ENCODE measurements at regions not wholly inside any gene's neighbourhood (a gene's known extent, or its start where the extent isn't known, plus 50 kb on each side); places are given as distances from the start of the nearest gene placed in this dataset.

DNA sequence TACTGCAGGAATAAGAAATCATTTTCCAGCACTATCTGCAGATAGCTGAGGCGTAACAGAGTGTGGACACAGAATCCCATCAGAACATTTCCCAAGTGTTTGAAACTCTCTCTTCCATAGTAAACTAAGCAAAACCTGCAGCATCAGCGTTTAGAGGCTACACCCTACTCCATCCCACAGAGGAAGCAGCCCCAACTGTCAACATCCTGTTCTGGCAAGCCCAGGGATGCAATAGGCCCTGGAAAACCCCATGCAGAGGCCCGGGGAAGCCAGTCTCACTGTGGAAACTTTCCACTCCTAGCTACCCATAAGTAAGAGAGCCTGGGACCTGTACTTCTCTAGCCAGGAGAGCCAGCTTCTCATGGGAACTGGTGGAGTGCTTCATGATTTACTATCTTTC lies 129.4 kb downstream of the LY86 start:
- Mint-ChIP-seq H3K36me3 (no peaks in the 10 kb centered on the region), H3K4me3 (no peak overlapping the region), H3K27me3 (no peaks in the 10 kb centered on the region), H3K27ac (no peak overlapping the region), H3K9me3 (no peaks in the 10 kb centered on the region), H3K4me1 (peaks cover 10% of the 10 kb centered on the region)
- DNase-seq = no peak

DNA sequence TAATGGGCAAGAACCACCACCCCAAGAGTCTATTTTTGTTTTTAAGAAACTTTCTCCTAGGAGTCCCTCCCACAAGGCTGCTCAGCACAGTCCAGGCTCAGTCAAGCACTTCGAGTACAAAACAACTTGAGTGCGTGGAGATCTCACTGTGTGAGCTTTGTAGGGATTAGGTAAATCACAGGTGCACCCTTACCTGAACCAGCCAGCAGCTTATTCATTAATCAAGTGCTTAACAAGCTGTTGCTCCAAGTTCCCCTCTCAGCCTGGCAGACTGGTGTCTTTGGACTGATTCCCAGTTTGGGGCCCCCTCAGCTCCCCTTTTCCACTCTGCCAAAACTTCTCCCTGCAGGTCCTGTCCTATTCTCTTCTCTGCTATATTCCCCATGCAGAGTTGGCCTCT lies 133.1 kb downstream of the LY86 start:
- Mint-ChIP-seq H3K4me3 (no peak overlapping the region), H3K4me1 (peaks cover 9% of the 10 kb centered on the region), H3K27ac (no peak overlapping the region), H3K36me3 (no peaks in the 10 kb centered on the region), H3K9me3 (no peaks in the 10 kb centered on the region), H3K27me3 (no peaks in the 10 kb centered on the region)
- DNase-seq = no peak

DNA sequence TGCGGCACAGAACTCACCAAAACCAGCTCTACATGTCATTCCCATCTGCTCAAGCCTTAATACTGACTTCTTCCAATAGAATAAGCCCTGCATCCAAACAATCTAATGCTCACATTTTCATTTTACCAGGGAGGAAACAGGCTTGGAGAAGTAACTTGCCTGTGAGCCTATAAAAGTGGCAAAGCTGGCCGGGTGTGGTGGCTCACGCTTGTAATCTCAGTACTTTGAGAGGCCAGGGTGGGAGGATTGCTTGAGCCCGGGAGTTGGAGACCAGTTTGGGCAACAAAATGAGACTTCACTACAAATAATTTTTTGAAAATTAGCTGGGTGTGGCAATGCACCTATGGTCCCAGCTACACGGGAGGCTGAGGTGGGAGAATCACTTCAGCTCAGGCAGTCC lies 133.7 kb downstream of the LY86 start:
- H3K27ac Mint-ChIP-seq = no peak overlapping the region

DNA sequence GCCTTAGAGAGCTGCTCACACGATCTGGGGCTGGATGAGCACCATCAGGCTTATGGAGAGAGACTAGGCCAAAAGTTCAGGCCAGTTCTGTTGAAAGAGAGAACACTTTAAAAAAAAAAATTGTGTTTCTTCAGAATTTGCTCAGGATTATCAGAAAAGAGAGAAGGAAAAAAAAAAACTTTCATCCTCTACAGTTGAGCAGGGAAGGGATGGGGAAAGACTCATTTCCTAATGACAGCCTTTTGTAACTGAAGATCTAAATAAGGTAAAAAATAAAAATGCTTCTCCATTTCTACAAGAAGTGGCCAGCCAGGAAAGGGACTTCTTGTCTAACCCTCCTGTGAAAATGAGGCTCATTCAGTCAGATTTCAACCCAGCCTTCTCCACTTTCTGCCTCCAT lies 134.8 kb downstream of the LY86 start:
- Mint-ChIP-seq H3K9me3 (no peaks in the 10 kb centered on the region), H3K27me3 (peaks cover 4% of the 10 kb centered on the region)

More for the DNA sequence above, 133.7 kb downstream of the LY86 start:
- Mint-ChIP-seq H3K4me3 (no peak overlapping the region), H3K4me1 (peaks cover 9% of the 10 kb centered on the region), H3K36me3 (no peaks in the 10 kb centered on the region), H3K27me3 (peaks cover 4% of the 10 kb centered on the region), H3K9me3 (no peaks in the 10 kb centered on the region)
- DNase-seq = no peak

DNA sequence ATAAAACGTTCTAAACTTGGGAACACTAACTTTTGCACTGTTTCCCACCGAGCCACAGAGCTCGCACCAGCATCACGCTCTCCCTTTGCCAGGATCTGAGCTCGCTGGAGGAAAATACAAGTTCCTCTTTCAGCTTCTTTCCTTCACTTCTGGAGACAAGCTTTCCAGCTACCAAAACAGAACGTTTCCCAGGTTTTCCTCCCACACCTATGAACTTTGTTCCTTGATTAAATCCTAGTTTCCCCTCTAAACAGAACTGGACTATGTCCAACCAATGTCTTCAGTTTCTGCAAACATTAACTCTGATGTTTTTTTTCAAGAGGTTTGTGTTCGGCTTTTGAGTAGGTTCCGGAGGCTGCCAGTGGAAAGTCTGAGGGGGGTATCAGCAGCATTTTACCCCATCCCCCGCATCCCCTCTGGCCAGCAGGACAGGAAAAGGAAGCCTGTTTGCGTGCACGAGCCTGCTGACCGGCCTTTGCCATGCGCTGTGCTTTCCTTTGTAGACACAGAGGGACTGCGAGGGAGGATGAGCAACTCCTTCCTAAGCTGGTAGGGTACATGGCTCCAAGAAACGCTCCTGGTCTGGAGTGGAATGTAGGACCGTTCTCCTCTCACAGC lies 135.5 kb downstream of the LY86 start:
- no peaks in the 10 kb centered on the region for H3K36me3 Mint-ChIP-seq
- peaks cover 4% of the 10 kb centered on the region for H3K4me1 Mint-ChIP-seq
- DNase-seq = no peak
- H3K27me3 Mint-ChIP-seq = peaks cover 4% of the 10 kb centered on the region
- H3K4me3 Mint-ChIP-seq = no peak overlapping the region
- no peak overlapping the region for H3K27ac Mint-ChIP-seq
- H3K9me3 Mint-ChIP-seq = no peaks in the 10 kb centered on the region

More for the DNA sequence above, 134.8 kb downstream of the LY86 start:
- no peaks in the 10 kb centered on the region for H3K36me3 Mint-ChIP-seq
- peaks cover 4% of the 10 kb centered on the region for H3K4me1 Mint-ChIP-seq
- no peak overlapping the region for H3K4me3 Mint-ChIP-seq
- DNase-seq = no peak
- no peak overlapping the region for H3K27ac Mint-ChIP-seq

DNA sequence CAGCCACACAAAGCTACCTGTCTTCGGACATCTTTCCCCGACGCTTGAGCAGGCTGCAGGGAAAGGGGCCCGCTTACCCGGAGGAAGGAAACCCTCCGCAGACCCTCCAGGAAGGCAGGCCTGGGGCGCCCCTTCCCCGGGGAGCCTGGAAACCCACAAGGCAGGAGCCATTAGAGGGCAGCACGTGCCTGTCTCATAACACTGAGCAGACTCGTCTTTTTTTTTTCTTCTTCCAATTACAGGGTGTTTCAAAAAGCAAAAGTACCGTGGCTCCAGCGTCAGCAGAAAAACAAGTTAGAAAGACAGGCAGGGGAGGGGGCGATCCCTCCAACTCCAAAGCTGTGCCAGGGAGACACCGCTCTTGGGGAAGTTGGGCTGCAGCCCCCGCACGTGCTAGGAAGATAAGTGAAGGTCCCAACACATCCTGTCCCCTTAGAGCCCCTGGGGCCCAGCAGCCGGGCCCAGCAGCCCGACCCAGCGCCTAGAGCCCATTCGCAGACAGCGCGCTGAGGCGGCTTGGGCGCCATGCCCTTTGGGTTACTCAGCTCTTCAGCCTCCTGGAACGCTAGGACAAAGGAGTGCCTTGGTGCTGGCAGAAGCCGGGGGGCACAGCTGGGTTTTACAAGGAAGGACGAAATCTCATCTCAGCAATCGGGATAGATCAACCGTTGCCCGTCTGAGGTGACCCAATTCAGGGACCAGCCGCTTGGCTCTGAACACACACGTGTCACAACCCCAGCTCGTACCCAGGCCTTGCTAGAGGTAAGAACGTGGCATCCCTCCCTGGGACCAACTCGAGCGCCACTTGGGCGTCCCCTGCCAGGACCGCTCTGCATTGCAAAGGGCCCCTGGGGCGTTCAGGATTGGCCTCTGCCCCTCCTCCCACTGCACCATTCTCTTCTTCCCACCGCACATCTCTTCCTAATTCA lies 136.3 kb downstream of the LY86 start:
- Mint-ChIP-seq H3K27me3 (peaks cover 10% of the 10 kb centered on the region), H3K27ac (peak overlapping the region; percentile 31)

DNA sequence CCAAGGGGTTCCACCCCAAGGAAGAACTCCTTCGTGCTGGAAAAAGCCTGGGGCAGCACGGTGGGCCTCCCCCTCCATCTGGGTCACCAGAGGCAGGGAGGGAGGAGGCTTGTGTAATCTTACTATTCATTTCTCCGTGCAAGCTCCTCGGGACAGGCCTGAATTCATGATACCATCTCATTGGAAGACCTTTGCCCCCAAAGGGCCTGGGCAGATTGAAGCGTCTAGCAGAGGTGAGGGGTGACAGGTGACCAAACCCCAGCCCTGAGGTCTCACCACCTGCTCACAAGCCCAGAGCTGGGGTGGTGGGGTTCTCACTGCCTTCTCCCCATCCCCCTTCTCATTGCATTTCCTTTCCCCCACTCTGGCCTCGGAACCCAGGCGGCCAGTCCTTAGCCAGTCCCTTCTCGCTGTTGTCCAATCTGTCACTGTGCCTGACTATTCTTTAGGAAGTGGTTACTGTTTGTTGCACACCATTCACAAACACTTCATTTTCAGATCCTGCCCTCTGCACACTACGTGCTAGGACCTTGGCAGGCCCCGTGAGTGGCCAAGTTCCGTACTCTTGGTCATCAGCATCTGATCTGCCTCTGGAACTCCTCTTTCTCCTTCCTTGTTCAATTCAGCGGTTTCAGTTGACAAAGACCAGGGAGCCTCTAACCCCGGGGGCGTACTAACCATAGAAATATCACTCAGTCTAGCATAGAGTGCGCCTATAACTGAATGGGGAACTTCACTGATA lies 137.1 kb downstream of the LY86 start:
- H3K4me3 Mint-ChIP-seq = no peak overlapping the region
- H3K4me1 Mint-ChIP-seq = peaks cover 4% of the 10 kb centered on the region
- DNase-seq = no peak
- no peaks in the 10 kb centered on the region for H3K9me3 Mint-ChIP-seq
- no peak overlapping the region for H3K27ac Mint-ChIP-seq
- peaks cover 10% of the 10 kb centered on the region for H3K27me3 Mint-ChIP-seq
- no peaks in the 10 kb centered on the region for H3K36me3 Mint-ChIP-seq

More for the DNA sequence above, 136.3 kb downstream of the LY86 start:
- Mint-ChIP-seq H3K36me3 (no peaks in the 10 kb centered on the region), H3K9me3 (no peaks in the 10 kb centered on the region), H3K4me3 (peak overlapping the region; percentile 58), H3K4me1 (peaks cover 4% of the 10 kb centered on the region)
- DNase-seq = peak; percentile 37

DNA sequence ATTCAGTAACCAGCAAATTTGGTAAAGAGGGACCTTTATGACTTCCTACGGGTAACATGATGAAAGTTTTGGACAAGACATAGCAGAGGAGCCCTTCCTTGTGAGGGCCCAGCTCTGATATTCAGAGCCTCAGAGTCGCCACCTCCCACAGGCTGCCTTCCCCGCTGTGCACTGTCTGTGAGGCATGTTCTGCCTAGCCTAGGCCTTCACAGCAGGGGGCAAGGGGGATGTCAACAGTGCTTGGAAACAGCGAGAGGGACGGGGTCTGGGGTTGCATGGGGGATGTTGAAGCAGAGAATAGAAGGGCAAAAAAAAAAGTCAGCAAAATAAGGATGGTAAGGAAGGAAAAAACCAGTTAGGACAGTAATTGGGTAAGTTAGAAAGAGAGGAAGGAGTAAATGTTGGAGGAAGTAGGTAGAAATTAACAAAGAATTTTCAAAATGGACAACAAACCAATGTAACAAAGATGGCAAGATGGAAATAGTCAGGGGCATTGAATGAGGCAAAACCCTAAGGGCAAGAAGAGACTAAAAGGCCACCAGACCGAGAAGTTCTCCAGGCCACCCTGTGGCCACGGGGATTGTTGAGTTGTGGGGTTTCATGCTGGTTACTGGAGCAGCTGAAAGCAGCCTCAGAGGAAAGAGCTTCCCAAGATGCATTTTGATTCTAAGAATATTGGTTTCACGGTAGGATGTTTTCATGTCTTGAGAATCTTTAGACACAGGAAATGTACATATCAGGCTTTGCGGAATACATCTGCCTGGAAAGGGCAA lies 139.8 kb downstream of the LY86 start:
- no peak overlapping the region for H3K27ac Mint-ChIP-seq
- no peaks in the 10 kb centered on the region for H3K36me3 Mint-ChIP-seq
- peaks cover 4% of the 10 kb centered on the region for H3K4me1 Mint-ChIP-seq
- H3K27me3 Mint-ChIP-seq = peaks cover 10% of the 10 kb centered on the region
- no peak for DNase-seq
- no peaks in the 10 kb centered on the region for H3K9me3 Mint-ChIP-seq
- no peak overlapping the region for H3K4me3 Mint-ChIP-seq

DNA sequence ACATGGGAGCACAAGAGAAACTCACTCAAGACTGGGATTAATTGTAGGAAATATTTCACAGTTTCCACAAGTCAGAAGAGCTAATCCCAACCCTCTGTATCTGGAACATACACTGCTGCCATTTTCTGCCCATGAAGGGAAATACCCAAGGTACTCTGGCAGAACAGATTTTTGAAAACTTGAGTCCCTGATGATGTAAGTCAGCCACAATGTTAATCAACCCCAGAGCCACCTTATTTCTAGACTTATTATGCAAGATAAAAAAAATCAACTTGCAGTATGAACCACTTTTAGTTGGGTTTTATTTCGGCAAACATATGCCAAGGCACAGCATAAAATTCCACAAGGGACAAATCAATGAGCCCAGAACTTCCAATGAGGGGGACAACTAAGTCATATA lies 141.5 kb downstream of the LY86 start:
- Mint-ChIP-seq H3K4me3 (no peak overlapping the region), H3K27ac (no peak overlapping the region), H3K9me3 (no peaks in the 10 kb centered on the region), H3K27me3 (peaks cover 19% of the 10 kb centered on the region), H3K36me3 (no peaks in the 10 kb centered on the region), H3K4me1 (no peaks in the 10 kb centered on the region)
- DNase-seq = no peak

DNA sequence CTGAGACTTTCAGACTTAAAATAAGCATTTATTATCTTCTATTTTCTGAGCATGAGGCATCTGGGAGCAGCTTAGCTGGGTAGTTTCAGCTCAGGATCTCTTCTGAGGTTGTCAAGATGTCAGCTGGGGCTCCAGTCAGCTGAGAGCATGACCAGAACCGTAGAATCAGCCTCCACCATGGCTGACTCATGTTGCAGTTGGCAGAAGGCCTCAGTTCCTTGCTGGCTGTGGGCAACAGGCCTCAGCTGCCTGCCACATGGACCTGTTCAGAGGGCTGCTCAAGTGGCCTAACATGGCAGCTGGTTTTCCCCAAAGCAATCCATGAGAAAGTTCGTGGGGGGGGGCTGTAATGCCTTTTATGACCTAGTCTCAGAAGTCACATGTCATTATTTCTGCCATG lies 142.3 kb downstream of the LY86 start:
- Mint-ChIP-seq H3K27me3 (peaks cover 19% of the 10 kb centered on the region), H3K36me3 (no peaks in the 10 kb centered on the region), H3K4me3 (no peak overlapping the region), H3K9me3 (no peaks in the 10 kb centered on the region), H3K27ac (no peak overlapping the region), H3K4me1 (no peaks in the 10 kb centered on the region)
- DNase-seq = no peak

DNA sequence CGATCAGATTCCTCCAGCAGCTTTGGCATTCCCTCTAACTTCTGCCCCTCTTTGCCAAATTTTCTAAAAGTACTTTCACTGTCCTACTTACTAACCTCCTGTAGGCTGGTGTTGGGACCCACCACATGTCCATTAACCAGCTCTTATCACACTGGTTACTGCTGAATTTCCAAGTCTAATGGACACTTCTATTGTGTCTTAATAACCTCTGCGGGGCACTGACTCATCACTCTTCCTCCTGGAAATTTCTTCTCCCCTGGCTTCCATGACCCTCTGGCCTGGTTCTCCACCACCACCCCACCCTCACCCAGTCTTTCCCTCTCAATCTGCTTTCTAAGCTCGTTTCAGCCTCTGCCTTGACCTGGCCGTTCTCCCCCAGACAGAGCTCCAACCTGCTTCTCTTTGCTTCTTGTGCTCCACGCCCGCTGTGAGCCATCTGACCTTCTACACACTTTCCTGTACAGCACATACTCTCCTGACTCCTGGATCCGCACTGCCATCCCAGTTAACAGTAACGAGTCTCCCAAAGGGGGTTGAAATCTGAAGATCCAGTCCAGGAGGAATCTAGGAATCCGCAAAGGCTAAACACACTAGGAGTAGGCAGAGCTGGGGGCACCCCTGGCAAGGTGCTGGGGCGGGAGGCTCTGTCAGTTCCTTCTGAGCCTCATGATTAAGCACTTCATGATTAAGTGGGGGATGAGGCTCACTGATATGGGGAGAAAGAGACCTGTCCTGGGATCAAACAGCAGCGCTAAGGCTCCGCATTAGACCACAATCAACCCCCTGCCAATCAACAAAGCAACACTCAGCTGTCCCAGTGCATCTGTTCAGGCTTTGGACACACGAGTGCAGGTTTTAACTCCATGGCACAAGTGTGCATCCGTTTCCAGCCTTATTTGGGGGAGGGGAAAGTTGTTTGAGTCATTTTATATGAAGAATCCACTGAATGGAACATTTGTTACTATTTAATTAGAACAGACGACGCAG lies 146.3 kb downstream of the LY86 start:
- Mint-ChIP-seq H3K4me3 (no peak overlapping the region), H3K27ac (no peak overlapping the region), H3K9me3 (no peaks in the 10 kb centered on the region), H3K27me3 (peaks cover 21% of the 10 kb centered on the region), H3K4me1 (no peaks in the 10 kb centered on the region), H3K36me3 (no peaks in the 10 kb centered on the region)
- DNase-seq = no peak

DNA sequence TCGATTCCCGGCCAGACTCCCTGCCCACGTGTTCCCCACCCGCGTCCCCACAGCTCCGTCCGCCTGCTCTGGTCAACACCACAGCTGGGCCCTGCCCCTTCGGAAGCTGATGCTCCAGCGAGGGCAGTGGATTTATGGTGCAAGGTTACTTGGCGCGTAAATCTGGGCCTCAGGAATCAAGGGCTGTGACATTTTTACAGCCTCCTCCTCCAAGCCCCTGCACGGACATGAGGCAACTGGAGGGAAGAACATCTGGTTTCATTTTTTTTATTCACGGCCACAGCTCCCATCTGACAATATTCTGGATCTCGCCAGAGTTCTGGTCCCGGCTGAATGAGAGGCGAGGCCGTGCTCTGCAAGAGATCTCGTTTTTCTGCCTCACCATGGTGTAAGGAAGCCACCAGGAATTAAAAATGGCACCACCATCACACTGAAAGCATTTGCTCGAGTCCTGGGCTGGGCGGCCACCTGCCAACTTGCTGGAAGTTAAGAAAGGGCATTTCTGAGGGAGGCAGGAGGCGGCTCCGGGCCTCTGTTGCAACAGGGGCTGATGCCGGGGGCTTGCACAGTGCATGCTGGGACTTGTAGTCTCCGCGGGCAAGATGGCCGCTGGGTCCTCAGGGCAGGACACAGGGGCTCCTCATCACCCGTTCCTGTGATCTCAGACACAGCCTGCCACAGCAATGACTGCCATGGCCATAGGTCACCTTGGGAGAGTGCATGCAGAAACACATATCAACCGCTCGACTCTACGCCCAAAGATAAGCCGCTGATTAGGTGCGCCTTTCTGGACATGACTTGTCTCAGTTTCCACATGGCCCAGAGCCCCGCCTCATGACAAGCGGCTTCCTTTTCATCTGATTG lies 148.5 kb downstream of the LY86 start:
- no peaks in the 10 kb centered on the region for H3K36me3 Mint-ChIP-seq
- H3K4me3 Mint-ChIP-seq = peak overlapping the region; percentile 22
- H3K27me3 Mint-ChIP-seq = peaks cover 21% of the 10 kb centered on the region
- H3K9me3 Mint-ChIP-seq = no peaks in the 10 kb centered on the region
- no peak for DNase-seq
- H3K27ac Mint-ChIP-seq = no peak overlapping the region
- H3K4me1 Mint-ChIP-seq = no peaks in the 10 kb centered on the region

DNA sequence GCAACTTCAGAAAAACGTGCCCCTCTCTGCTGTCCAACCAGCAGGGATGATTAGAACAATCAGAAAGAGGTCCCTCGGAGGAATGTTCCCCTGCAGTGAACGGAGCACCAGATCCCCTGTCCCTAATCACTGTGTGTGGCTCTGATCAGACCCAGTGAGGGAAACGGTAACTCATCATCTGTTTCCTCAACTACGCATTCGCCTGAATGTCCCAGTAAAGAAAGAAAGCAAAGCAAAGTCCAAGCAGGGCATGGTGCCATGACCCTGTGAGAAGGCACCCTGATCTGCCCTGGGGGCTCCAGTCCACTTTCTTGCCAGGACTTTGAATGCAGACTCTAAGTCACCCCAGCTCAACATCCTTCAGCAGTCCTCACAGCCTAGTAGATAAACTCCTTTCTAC lies 149.2 kb downstream of the LY86 start:
- no peaks in the 10 kb centered on the region for H3K36me3 Mint-ChIP-seq
- no peak overlapping the region for H3K27ac Mint-ChIP-seq
- no peaks in the 10 kb centered on the region for H3K4me1 Mint-ChIP-seq
- peaks cover 21% of the 10 kb centered on the region for H3K27me3 Mint-ChIP-seq
- no peak overlapping the region for H3K4me3 Mint-ChIP-seq
- no peak for DNase-seq
- H3K9me3 Mint-ChIP-seq = no peaks in the 10 kb centered on the region
